ELR (cell line): ENCODE measurements at regions not wholly inside any gene's neighbourhood (a gene's known extent, or its start where the extent isn't known, plus 50 kb on each side); places are given as distances from the start of the nearest gene placed in this dataset.
"Not testable (repeated sequence)": the region's sequence is repeated elsewhere in the genome, so short reads cannot be mapped to it uniquely, and the experiment has no call there.

ENCODE experiments used
- DNase-seq: peaks from one replicate; pipeline ENCODE4 v3.0.0-alpha.2; 2015; ENCODE audit warnings: low read depth

DNA sequence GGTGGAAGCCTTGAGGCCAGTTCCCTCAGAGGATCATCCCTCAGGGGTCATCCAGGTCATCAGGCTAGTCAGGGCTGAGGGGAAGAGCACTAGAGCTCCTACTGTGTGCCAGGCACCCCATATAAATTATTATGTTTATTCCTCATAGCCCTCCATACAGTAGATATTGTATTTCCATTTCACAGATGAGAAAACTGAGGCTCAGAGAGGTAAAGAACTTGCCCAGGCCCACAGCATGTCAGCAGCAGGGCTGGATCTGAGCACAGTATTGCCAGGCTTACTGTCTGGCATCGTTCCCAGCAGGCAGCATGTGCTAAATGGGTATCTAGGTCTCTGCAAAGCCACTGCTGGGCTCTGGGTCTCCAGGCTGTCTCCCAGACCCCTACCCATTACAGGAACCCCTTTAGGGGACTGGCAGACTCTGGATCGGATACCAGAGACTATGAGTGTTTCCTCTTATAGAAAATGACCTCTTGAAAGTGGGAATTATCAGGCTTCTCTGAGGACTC, 153.3 kb downstream of the PTPRU start:
- no peak for DNase-seq

- DNase-seq, result no peak
These were observed 152.6 kb downstream of the PTPRU start for GRCh38 chr1:29388884-29389283.

DNA sequence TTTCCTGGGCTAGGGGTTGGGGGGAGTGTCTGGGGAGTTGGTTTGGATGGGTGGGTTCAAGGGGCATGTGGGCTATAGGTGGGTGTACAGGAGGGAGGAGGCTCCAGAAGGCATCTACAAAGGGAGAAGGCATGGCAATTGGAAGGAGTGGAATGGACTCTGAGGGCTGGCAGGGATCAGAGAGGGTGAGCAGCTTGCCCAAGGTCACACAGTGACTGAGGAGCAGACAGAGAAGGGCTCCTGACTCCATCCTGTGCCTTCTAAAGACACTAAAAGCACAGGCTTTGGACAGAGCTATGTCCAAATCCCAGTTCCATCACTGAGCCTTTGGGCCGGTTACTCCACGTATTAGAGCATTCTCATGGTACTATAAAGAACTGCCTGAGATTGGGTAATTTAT, 151.8 kb downstream of the PTPRU start:
- DNase-seq, result no peak

GRCh38 chr1:29387210-29387609, 150.9 kb downstream of the PTPRU start:
- DNase-seq, result no peak

GRCh38 chr1:29386453-29386852, 150.1 kb downstream of the PTPRU start:
- DNase-seq, result not testable (repeated sequence)

GRCh38 chr1:29385966-29386365, 149.6 kb downstream of the PTPRU start:
- no peak for DNase-seq

DNA sequence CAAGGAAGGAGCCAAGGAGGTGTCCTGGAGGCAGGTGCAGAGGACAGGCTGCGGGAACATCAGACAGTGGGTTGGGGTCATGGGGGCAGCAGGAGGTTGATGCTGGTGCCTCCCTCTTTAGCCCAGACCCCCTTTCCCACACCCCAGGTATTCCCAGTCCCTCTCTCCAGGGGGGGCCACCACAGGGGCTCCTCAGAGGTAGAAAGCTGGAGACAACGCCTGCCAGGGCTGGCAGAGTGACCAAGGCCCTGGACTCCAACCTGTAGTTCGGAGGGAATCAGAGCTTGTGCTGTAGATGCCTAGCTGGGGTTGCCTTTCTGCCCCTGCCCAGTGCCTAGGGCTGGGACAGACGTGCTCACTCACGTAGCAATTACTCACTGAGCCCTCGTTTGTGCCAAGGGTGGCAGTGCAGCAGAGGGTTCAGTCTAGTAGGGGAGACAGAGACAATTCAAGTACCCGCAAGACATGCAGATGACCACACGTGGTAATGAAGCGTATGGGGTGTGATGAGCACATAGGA, 148.2 kb downstream of the PTPRU start:
- no peak for DNase-seq

DNA sequence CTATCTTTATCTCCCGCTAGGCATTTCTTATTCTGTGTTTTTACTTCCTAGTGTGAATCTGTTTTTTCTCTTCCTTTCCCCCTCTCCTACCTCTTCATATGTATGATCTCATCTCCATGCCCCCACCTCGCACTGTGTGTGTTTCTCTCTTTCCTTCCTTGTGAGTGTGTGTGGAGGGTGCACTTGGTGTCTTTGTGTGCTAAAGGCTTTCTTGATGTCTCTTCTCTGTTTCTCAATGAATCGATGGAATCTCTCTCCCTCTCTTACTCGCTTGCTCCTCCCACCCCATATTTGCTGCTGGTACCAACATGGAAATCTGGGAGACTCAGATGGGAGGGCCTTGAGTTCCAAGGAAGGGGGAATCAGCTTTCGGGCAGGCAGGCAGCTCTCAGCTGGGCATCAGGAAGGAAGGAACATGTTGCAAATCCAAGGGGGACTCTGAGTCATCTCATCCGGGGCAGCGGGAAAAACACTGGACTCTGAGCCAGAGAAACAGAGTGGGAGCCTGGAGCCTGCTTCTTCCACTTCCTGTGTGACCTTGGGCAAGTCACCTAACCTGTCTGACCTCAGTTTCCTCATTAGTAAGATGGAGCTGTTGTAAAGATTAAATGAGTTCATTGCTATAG, 147.5 kb downstream of the PTPRU start:
- DNase-seq, result peak; percentile 73

DNA sequence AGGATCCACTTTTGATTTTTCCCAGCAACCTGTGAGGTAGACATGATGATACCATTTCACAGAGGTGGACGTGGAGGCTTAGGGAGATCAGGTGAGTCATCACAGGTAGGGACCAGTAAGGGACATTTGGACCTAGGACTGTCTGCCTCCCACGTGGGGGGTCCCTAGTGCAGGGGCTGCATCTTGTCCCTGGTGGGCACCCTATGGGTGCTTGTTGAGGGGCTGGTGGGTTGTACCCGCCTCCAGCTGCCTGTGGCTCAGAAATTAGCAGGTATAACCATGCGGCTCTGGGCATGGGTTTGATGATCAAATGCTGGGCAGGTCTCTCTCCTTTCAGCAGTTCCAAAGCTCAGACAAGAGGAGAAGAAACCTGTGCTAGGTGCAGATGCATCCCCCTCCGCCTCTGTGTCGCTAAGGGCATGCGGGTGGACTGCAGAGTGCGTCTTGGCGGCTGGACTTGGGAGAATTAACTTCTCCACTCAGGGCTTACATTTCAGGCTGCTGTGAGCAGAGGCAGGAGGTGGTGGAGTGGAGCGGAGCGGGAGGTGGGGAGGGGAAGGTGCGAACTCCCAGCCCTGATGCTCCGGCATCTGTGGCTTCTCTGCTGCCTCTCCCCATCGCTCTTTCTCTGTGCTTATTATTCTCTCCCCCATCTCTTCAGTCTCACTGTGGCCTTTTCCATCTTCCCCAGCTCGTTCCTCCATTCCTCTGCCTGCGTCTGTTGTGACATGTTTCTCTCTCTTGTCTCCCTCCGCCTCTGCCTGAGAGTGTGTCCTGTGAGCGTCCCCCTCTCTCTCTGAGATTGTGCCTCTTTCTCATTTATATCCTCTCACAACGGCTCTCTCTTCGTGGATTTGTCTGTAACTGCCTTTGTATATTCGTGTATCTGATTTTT, 146.8 kb downstream of the PTPRU start:
- DNase-seq, result no peak

- no peak for DNase-seq
These were observed 145.1 kb downstream of the PTPRU start for GRCh38 chr1:29381426-29381825.

- peak; percentile 82 for DNase-seq
These were observed 144.2 kb downstream of the PTPRU start for GRCh38 chr1:29380532-29380931.

- DNase-seq, result peak; percentile 54
These were observed 143.2 kb downstream of the PTPRU start for GRCh38 chr1:29379443-29380073.
